ENCODE measurements at regions not wholly inside any gene's neighbourhood (a gene's known extent, or its start where the extent isn't known, plus 50 kb on each side); places are given as distances from the start of the nearest gene placed in this dataset.

GRCh38 chrX:124954402-124954801 lies 365.3 kb upstream of the TEX13C start:
- Histone ChIP-seq H3K36me3 (no peaks in the 10 kb centered on the region), H3K27me3 (no peaks in the 10 kb centered on the region), H3K27ac (no peak overlapping the region), H3K4me1 (no peaks in the 10 kb centered on the region), H3K4me3 (no peak overlapping the region), H3K9me3 (no peaks in the 10 kb centered on the region)
- TF ChIP-seq POLR2A (IDR thresholded peaks at IDR 0.05) (no peak), EP300 (IDR thresholded peaks at IDR 0.05) (no peak)
- TF ChIP-seq, protein P1, sequence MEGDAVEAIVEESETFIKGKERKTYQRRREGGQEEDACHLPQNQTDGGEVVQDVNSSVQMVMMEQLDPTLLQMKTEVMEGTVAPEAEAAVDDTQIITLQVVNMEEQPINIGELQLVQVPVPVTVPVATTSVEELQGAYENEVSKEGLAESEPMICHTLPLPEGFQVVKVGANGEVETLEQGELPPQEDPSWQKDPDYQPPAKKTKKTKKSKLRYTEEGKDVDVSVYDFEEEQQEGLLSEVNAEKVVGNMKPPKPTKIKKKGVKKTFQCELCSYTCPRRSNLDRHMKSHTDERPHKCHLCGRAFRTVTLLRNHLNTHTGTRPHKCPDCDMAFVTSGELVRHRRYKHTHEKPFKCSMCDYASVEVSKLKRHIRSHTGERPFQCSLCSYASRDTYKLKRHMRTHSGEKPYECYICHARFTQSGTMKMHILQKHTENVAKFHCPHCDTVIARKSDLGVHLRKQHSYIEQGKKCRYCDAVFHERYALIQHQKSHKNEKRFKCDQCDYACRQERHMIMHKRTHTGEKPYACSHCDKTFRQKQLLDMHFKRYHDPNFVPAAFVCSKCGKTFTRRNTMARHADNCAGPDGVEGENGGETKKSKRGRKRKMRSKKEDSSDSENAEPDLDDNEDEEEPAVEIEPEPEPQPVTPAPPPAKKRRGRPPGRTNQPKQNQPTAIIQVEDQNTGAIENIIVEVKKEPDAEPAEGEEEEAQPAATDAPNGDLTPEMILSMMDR (IDR thresholded peaks at IDR 0.05) = no peak
- no peak for DNase-seq (ENCODE audit: low spot score in 2 of 2)

GRCh38 chrX:124960454-124960853 lies 359.2 kb upstream of the TEX13C start:
- Histone ChIP-seq H3K27me3 (no peaks in the 10 kb centered on the region), H3K9me3 (no peaks in the 10 kb centered on the region), H3K27ac (no peak overlapping the region), H3K36me3 (no peaks in the 10 kb centered on the region), H3K4me3 (no peak overlapping the region), H3K4me1 (no peaks in the 10 kb centered on the region)
- TF ChIP-seq, protein P1 (IDR thresholded peaks at IDR 0.05) = no peak
- TF ChIP-seq EP300 (IDR thresholded peaks at IDR 0.05) (no peak), POLR2A (IDR thresholded peaks at IDR 0.05) (no peak)
- 34 to 45% methylated on average over 2 of the region's 2 CpGs for WGBS, 2 donors
- DNase-seq (ENCODE audit: low spot score in 2 of 2) = no peak

- H3K4me1 ChIP-seq = no peaks in the 10 kb centered on the region
- no peak within 1 kb of the TSS for H3K27ac ChIP-seq
- DNase-seq (ENCODE audit: low spot score in 2 of 2) = no peak
- WGBS, 2 donors = 33 to 56% methylated on average over 2 of the region's 2 CpGs
- TF ChIP-seq POLR2A (IDR thresholded peaks at IDR 0.05) (no peak), EP300 (IDR thresholded peaks at IDR 0.05) (no peak)
- TF ChIP-seq, protein P1 (IDR thresholded peaks at IDR 0.05) = no peak
- H3K4me3 ChIP-seq = no peak within 1 kb of the TSS
- H3K27me3 ChIP-seq = no peaks in the 10 kb centered on the region
- H3K9me3 ChIP-seq = no peaks in the 10 kb centered on the region
- H3K36me3 ChIP-seq = no peaks in the 10 kb centered on the region
Measured at GRCh38 chrX:124963717-124964116, 356.0 kb upstream of the TEX13C start, which contains the start of gene TENM1. Gene TENM1, minus strand, starts transcription at chrX:124963817.

DNA sequence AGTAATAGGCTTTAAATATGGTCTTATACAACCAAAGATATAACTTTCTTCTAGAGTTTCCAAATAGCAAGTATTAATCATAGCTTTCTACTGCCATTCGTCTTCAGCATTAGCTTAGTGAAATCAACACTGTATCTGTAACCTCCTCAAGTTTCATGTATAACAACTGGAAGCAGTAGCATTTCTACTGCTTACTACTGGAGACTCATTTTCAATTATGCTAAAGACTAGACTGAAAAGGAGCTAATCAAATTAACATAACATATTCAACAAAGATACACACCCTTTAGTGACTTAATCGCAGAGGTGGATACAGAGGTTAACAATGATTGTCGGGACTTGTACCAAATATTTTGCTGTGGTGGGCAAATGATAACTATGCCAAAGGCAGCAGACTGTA lies 344.2 kb upstream of the TEX13C start:
- Histone ChIP-seq H3K36me3 (no peaks in the 10 kb centered on the region), H3K4me3 (no peak overlapping the region), H3K4me1 (no peaks in the 10 kb centered on the region), H3K27ac (no peak overlapping the region), H3K27me3 (no peaks in the 10 kb centered on the region), H3K9me3 (no peaks in the 10 kb centered on the region)
- whole genome bisulfite sequencing, 2 donors = 80 to 84% methylated on average over 3 of the region's 3 CpGs
- TF ChIP-seq, protein P1 (IDR thresholded peaks at IDR 0.05) = no peak
- TF ChIP-seq POLR2A (IDR thresholded peaks at IDR 0.05) (no peak), EP300 (IDR thresholded peaks at IDR 0.05) (no peak)
- DNase-seq (ENCODE audit: low spot score in 2 of 2) = no peak

DNA sequence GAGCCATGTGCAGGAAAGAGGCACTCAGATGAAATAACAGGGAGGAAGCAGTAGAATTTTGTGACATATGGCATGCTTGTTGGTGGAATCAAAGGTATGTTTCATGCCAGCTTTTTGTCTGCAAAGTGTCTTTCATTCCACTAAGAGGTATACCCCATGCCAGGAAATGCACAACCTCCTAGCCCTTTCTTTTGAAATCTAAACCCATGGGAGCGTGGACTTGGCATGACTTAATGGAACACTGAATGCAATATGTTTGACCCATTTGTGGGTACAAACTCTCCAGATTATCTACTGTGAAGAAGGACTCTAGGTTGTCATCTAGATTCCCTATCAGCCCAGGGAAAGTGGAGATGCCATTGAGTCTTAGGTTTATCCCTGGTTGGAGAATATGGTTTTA lies 338.3 kb upstream of the TEX13C start:
- Histone ChIP-seq H3K36me3 (no peaks in the 10 kb centered on the region), H3K27ac (no peak overlapping the region), H3K27me3 (no peaks in the 10 kb centered on the region), H3K4me1 (no peaks in the 10 kb centered on the region), H3K9me3 (no peaks in the 10 kb centered on the region), H3K4me3 (no peak overlapping the region)
- no peak for TF ChIP-seq EP300 (IDR thresholded peaks at IDR 0.05)
- TF ChIP-seq, protein P1 (IDR thresholded peaks at IDR 0.05) = no peak
- TF ChIP-seq POLR2A (IDR thresholded peaks at IDR 0.05) = no peak
- no peak for DNase-seq (ENCODE audit: low spot score in 2 of 2)
- 67 to 80% methylated on average over 1 of the region's 1 CpG for WGBS, 2 donors
